Posterior vena cava (tissue), 2 donors: ENCODE measurements at regions not wholly inside any gene's neighbourhood (a gene's known extent, or its start where the extent isn't known, plus 50 kb on each side); places are given as distances from the start of the nearest gene placed in this dataset.

Experiments
- DNase-seq: peaks from one replicate; pipeline ENCODE4 v3.0.0-alpha.2; 2020; ENCODE audit warnings: low spot score
- intact Hi-C, 2 donors: fragments of 100-400 bp; cut with DNase I; formaldehyde crosslinking; loops; one replicate each; pipeline versions ENCODE4 v1.14.1 to v1.14.2; 2022 to 2023
- donor health status: DM: yes; HTN: yes; CAD: no.
- donor health status: DM: yes; HTN: yes; CAD: no.

DNA sequence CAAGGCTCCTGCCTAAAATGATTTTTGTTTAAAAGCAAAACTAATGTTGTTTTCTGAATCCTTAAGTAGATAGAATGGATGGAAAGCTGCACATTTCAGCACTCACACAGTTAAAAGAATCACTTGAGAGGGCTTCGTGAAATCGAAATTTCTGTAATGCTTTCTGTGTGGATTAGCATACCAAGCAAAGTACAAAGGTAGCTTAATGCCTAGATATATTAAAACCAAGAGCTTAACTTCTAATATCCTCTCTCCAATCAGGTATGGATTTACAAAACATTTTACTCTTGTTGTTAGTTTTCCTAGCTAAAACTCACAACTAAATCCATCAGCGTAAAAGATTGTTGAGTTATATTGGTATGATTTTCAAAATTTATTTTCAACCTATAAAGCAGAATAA lies 378.8 kb upstream of the PRMT6 start:
- intact Hi-C loops: no loop called here
- DNase-seq: no peak

DNA sequence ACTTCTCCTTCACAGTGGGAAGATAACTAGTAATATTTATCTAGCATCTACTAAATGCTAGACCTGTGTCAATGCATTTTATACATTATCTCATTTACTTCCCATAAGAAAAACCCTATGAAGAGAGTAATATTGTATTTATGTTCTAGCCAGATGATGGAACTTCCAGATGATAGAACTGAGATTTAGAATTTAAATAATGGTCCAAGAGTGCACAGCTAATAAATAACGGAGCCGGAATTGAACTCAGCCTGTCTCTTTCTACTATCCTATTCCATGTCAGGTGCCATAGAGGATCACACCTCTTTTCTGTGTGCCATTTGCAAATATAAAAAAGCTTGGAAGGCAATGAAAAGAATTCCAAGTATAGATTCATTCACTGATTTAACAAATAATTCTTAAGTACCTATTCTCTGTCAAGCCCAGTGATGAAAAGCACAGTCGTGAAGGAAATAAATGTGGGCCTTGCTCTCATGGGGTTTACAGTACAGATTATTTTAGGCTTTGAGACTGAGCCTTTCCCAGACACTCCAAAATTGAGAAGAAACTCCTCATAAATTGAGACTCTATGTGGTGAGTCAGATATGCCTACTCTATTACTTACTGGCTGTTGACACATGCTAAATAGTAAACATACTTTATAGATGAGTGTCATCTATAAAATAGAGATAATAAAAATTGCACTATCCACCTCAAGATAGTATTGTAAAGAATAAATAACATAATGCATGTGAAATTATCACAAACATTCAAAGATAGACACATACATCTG lies 378.0 kb upstream of the PRMT6 start:
- intact Hi-C loops: no loop called here
- no peak for DNase-seq

DNA sequence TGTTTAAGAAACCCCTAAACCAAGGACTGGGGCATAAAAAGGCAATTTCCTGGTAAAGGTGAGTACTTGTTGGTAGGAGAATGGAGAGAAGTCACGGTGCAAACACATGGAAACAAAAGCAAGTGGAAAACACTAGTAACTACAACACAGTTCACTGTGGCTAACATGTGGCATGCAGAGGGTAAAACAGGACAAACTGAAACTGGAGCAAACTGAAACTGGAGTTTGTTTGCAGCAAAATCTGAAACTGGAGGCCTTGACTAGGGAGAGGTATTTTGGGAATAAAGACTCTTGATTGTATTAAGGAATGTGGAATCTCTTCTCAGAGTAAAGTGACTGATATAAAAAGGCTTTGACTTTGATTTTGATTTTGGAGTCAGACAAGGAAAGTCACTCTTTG lies 376.3 kb upstream of the PRMT6 start:
- no peak for DNase-seq
- intact Hi-C loops: no loop called here

DNA sequence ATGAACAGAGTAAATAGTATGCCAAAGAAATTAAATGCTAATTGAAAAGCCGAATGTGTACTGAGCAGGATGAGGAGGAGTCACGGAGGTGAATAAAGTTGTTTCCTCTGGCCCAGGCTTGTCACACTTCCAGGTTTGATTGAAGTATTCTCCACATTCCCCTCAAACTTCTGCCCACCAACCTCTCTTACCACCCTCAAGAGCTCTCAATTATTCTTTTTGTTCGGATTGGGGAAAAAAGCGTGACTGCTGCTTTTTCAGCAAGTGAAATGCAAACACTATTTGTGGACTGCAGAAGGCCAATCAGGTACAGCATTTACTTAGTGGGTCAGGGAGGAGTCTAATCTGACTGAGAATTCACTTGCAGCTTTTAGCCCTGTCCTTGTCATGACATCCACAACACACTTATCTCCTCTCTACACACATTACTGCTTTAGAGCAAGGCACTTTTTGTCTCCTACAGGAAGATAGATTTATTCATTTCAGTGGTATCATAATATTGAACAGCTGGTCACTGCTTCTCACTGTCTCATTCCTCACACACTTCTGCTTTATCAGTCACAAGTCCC lies 375.6 kb upstream of the PRMT6 start:
- intact Hi-C loops: no loop called here
- DNase-seq: no peak

DNA sequence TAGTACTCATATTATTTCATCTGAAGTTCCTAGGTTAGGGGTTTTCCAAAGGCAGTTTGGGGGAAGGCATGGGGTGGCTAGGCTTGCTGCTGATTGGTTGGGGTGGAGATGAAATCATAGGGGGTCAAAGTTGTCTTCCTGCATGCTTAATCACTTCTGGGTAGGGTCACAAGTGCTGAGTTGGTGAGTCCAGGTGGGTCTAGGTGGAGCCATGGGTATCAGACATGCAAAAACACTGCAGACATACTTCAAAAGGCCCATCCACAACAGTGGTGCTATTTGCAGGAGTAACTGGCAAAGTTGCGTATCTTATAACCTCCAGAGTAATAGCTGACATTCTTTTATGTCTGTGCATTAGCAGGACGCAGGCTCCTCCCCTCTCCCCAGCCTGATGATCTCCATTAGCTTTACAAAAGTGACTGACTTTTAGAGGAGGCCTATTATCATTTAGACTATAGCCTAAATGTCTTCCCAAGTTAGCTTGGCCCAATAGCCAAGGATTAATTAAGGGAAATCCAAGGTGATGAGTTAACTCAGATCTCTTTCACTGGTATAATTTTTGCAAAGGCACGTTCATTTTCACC lies 374.4 kb upstream of the PRMT6 start:
- intact Hi-C loops: no loop called here
- no peak for DNase-seq

DNA sequence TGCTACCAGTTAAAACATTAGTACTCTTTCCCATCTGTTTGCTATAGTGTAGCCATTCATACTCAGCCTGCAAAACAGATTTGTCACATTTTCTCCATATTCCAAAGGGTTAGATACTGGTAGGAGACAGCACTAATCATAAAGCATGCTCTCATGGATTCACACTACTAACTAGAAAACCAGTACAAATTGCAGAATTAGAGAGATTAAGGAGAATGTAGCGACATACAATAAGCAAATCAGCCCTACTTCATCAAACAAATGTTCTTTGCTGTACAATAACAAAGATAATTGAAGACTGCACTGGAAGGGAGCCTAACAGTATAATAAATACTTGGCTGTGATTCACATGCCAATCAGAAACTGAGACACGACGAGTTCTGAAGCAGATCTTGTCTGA lies 368.0 kb upstream of the PRMT6 start:
- intact Hi-C loops: no loop called here
- no peak for DNase-seq

DNA sequence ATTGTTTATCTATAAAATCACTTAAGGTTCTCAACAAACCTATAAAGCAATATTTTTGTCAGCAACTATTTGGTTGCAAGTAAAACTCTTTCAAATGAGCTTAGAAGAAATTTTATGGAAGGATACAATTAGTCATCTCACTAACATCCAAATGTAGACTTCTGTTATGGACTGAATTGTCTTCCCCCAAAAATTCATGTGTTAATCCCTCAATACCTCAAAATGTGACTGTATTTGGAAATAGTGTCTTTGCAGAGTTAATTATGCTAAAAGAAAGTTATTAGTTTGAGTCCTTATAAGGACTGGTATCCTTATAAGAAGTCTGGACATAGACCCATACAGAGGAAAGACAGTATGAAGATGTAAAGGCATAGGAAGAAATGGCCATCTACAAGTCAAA lies 357.8 kb upstream of the PRMT6 start:
- intact Hi-C loops: no loop called here
- DNase-seq: no peak

DNA sequence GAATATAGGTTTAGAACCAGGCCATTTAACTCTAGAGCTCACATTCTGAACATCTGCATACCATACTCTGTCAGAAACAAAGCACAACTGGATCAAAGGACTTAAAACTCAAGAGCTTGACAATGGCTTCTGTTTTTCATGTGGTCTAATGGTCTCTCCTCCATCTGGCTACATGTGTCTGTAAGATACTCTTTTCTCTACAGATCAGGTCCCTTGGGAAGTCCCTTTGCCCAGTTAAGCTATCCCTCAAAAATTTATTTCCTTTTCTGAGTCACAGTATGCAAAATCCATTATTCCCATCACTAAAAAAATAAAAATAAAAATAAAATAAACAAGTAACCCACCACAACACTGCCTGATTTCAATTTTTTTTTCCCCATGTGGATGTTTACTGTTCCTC lies 357.0 kb upstream of the PRMT6 start:
- DNase-seq: no peak

DNA sequence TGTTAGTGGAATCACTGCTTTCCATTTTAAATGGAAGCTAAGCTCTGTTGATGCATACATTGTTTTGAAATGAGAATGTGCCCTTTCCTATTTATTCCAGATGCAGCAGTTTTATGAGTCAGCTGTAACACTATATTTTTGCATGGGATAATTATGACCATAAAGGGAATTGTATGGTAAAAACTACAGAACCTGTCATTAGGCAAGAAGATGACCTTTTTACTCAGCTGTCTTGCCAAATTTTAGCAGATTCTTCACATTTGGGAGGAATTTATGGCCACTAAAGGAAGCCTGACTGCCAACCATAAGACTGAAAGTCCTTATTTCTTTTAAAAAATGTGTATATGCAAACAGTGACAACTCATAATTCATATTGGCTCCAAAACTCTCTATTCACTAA lies 356.3 kb upstream of the PRMT6 start:
- intact Hi-C loops: no loop called here

More for the DNA sequence above, 357.0 kb upstream of the PRMT6 start:
- intact Hi-C loops: no loop called here

DNA sequence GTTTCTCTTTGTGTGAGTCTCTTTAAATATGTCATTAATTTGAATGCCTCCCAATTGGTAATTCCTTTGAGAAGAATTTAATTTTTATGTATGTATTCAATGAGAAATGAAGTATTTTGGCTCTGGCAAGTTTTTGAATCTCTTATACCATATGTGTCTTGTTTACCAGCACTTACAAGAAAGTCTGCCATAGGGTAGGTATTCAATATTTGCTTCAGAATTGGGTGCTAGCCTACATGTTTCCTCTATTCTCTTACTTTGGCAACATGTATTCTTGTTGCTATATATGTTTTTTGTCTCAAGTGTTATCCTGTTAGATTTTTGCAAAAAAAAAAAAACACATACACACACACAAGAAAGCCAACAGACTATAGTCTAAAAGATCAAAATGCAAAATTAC lies 350.5 kb upstream of the PRMT6 start:
- DNase-seq: no peak
- intact Hi-C loops: no loop called here

More for the DNA sequence above, 356.3 kb upstream of the PRMT6 start:
- DNase-seq: no peak

DNA sequence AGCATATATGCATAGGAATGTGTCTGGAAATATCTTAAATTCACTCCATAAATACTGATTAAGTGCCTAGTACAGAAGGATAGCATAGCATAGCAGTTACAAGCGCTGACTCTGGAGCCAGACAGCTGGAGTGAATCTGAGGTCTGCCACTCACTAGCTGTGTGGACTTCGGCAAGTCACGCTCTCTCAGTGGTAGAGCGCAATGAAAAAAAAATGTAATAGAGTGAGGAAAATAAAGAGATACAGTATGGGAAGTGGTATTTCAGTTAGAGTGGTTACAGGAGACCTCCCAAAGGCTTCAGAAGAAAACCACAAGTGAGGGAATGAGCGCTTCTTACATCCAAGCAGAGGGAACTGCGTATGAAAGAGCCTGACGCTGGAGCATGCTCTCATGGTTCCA lies 338.9 kb upstream of the PRMT6 start:
- intact Hi-C loops: no loop called here
- no peak for DNase-seq

DNA sequence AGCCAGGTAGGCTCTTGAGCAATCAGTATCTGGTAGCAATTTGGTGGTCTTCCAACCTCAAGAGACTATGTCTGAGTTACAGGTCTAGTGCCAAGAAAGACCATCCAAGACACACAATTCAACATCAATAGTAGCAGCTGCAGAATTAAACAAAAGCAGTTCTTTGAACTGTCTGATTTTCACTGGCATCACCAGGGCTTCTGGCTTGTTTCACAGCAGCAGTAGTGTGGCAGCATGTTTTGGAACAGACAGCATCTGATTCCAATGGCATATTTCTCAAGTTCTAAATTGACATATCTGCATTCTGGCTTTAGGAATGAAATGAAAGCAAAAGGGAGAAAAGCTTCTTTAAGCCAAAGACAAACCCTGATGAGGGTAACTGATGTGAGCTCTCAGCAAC lies 334.7 kb upstream of the PRMT6 start:
- intact Hi-C loops: no loop called here
- DNase-seq: no peak

DNA sequence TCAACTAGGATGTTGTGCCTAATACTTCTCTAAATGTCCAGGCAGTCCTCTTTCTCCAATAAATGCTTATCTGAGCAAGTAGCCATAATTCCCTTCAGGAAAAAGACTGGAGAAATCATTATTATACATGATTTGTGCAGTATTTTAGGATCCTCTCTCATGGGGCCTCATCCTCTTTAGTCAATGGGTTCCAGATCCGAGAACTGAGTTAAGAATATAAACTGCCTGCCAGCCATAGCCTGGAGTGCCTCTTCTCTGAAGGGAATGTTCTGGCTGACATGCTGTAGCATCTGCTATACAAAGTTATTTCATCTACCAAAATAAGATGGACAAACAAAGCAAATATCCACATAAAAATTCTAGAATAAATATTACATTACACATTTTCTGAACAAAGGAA lies 334.0 kb upstream of the PRMT6 start:
- no peak for DNase-seq
- intact Hi-C loops: no loop called here

DNA sequence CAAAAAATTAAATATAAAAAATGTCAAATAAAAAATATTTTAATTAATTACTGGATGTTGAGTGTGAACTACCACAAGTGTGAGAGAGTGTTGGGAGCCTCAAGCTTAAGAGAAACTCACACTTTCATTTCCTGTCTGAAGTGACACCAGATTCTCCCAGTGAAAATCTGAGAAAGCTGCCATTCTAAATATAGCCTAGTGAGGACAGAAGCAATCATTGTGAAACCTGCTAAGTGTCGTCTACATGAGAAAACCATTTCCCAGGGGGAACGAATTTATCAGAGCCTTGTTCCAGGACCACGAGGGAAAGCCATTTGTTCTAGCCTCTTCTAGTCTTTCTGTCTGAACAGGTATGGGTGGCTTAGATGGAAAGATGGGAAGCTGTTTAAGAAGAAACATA lies 329.3 kb upstream of the PRMT6 start:
- no peak for DNase-seq
- intact Hi-C loops: no loop called here

DNA sequence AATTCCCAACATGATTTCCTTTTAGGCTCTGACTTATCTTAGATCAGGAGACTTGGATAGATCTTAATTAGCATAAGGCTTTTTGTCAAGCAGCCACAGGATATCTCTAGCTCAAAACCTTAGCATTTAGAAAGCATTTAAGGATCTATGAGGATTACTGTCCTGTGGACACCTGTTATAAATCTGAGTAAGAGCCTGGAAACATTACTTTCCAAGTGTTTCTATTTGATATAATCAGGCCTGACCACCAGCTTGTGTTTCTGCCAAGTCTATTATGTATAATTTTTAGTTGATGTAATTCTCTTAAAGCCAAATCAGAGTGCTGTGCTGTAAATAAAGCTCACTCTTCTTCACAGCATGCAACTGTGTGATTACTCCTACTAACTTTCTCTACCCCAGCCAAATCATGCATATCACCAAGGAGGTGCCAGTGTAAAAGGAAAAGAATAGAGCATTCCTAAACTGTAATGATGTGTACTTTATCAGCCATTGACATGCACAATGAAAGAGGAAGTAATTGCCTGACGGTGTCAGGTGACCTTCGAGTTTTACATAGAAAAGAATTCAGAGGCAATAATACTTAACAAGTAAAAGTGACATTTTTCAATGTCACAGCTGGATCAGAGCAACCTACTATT lies 309.9 kb upstream of the PRMT6 start:
- no peak for DNase-seq
- intact Hi-C loops: no loop called here

DNA sequence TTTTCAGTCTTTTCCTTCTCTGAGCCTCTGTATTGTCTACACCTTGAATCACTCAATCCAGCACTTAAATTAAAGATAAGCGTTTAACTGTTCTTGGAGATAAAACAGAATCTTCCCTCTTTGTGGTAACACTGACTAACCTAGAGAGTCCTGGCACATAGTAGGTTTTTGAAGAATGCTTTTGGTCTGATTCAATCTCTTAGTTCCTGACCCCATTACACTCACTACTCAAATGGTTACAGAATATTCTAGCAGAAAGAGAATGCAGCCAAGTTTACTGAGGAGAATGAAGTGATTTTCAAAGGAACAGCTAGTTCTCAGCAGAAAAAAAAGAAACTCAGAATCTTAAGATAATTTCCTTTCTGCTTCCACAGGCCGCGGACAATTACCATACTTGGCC lies 309.2 kb upstream of the PRMT6 start:
- intact Hi-C loops: no loop called here
- no peak for DNase-seq

DNA sequence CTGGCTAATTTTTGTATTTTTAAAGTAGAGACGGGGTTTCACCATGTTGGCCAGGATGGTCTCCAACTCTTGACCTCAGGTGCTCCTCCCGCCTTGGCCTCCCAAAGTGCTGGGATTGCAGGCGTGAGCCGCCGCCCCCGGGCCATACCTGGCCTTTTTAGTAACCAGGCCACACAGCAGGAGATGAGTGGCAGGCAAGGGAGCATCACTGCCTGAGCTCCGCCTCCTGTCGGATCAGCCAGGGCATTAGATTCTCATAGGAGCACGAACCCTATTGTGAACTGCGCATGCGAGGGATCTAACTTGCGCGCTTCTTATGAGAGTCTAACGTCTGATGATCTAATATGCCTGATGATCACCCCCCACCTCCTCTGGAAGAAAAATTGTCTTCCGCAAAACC lies 308.7 kb upstream of the PRMT6 start:
- intact Hi-C loops: no loop called here
- DNase-seq: peak; percentile 72

DNA sequence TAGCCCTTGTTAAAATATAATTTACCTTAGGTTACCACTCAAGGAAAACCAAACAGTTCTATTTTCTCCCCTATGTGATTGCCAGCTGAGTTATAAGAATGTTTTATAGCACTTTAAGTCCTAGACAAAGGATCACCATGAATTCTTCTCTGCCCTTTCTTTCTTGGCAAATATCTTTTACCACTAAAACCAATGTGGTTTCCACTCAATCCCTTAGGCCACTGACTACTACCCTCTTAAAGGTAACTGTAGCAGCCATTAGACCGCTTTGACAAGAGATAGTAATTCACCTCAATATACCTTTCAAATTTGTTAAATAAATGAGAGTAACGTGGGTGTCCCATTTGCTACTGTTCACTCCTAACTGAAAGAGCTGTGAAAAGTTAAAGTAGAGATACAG lies 307.9 kb upstream of the PRMT6 start:
- intact Hi-C loops: no loop called here
- no peak for DNase-seq

DNA sequence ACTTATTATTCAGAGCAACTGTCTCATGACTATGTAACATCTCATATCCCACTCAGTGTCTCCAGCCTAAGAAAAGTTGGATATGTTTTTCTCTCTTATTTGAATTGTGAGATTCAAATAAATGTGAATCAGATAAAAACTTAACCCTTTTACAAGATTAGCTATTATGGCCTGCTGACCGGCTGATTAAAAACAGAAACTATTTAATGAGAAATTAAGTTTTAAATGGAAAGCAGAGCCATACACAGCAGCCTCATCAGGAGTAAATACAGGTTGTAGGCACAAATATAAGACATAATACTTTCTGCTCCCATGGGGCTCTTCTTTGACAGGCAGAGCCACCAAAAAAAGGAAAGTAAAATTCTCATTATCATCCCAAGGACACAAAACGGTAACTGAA lies 307.0 kb upstream of the PRMT6 start:
- intact Hi-C loops: no loop called here
- DNase-seq: no peak

DNA sequence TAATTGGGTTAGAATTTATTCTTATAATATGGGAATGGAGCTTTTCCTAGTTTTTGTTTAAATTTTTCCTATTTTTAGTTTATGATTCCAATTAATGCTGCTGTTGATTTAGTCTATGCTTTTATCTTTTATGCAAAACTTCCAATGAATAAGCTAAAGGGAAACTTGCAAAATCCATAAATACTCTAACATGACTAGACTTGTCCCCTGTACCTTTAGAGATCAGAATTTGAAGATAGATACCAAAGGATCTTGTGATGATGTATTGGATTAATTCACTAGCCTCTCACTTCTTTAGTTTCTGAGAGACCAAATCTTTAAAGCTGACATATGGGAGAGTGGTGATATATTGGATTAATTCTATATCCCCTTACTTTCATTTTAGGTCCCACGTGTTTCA lies 306.6 kb upstream of the PRMT6 start:
- no peak for DNase-seq
- intact Hi-C loops: no loop called here

DNA sequence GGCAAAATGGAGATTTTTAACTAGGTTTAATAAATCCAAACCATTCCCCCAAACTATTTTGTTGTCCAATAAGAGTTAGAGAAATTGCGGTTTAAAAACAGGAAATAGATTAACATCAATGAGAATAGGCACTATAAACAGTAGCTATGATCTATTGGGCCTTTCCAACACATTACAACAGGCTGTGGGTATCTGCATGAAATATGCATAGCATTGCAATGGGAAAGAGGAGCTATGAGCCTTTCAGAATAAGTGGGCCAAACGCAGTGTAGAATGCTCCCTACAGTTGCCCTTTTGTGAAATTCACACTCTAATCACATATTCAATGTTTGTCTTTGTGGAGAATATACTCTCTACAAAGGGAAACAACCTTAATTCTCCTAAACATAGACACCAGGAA lies 305.5 kb upstream of the PRMT6 start:
- no peak for DNase-seq
- intact Hi-C loops: no loop called here
